Ovary (tissue), 7 donors: ENCODE measurements at regions not wholly inside any gene's neighbourhood (a gene's known extent, or its start where the extent isn't known, plus 50 kb on each side); places are given as distances from the start of the nearest gene placed in this dataset.

Experiments used
- DNase-seq, 5 donors: peaks; one replicate each; pipeline ENCODE4 v3.0.0-alpha.2; 2019 to 2020
- H3K27ac ChIP-seq, 2 donors: fragments of 200-600 bp; one replicate each; pipeline versions ENCODE4 v1.5.1 to v1.8.0; 2019 to 2022
- H3K27me3 ChIP-seq: fragments of 200-600 bp; one replicate; pipeline ENCODE4 v1.8.0; 2022
- H3K36me3 ChIP-seq: fragments of 200-600 bp; sonication (generic); one replicate; pipeline ENCODE4 v1.5.1; 2019
- H3K4me1 ChIP-seq: one replicate; pipeline ENCODE4 v1.8.1; 2013; ENCODE audit warnings: mild to moderate bottlenecking, moderate library complexity; ENCODE audit not compliant: insufficient read depth
- H3K4me3 ChIP-seq: fragments of 200-600 bp; sonication (generic); one replicate; pipeline ENCODE4 v1.5.1; 2017
- H3K9me3 ChIP-seq, 2 donors: fragments of 200-600 bp in 1 of 2; sonication (generic) in 1 of 2; one replicate each; pipeline versions ENCODE4 v1.5.1 to v1.8.1; 2013 to 2019; ENCODE audit warnings: mild to moderate bottlenecking in 1 of 2, moderate library complexity in 1 of 2
- EP300 ChIP-seq: sonication (generic); formaldehyde crosslinking; IDR thresholded peaks from one replicate; pipeline ENCODE4 v1.6.1; 2017; ENCODE audit warnings: antibody characterized with exemption
- POLR2A ChIP-seq: fragments of 450-650 bp; IDR thresholded peaks from one replicate; pipeline ENCODE4 v1.6.1; 2017; ENCODE audit warnings: antibody characterized with exemption, mild to moderate bottlenecking, moderate library complexity
- WGBS, 3 donors: extraction: QIAGEN DNeasy Blood & Tissue Kit in 1 of 3; methylation state at CpG; one replicate each; pipeline versions ENCODE4 v1.1.5 to v1.1.7; 2013 to 2017; 5-methylcytosine and 5-hydroxymethylcytosine counted together
- intact Hi-C, 4 donors: fragments of 100-400 bp; cut with DNase I; formaldehyde crosslinking; loops; one replicate each; pipeline versions ENCODE4 v1.11.0 to v1.15.1; 2022 to 2023
- TF ChIP-seq, protein P1 (sequence below), 3 donors: fragments of 450-650 bp in 2 of 3; fragments of 200-600 bp in 1 of 3; IDR thresholded peaks; one replicate each; pipeline versions ENCODE4 v1.5.1 to v1.8.0; 2016 to 2022; ENCODE audit warnings: antibody characterized with exemption in 3 of 3, mild to moderate bottlenecking in 1 of 3
- donor health status: DM: no; HTN: no; CAD: no; lungs with moderate emphysema.
- donor health status: DM: no; HTN: no; CAD: no.
- donor health status: Bipolar disorder and iron deficiency.
- donor health status: DM: no; HTN: no; CAD: no.
- donor health status: DM: yes; HTN: yes; CAD: no.

- DNase-seq: no peak
- Histone ChIP-seq H3K4me1 (no peaks in the 10 kb centered on the region), H3K27ac (no peak overlapping the region), H3K9me3 (no peaks in the 10 kb centered on the region), H3K4me3 (no peak overlapping the region), H3K27me3 (no peaks in the 10 kb centered on the region), H3K36me3 (no peaks in the 10 kb centered on the region)
- intact Hi-C loops: no loop called here
- TF ChIP-seq POLR2A: no peak
- no peak for TF ChIP-seq EP300
- TF ChIP-seq, protein P1, sequence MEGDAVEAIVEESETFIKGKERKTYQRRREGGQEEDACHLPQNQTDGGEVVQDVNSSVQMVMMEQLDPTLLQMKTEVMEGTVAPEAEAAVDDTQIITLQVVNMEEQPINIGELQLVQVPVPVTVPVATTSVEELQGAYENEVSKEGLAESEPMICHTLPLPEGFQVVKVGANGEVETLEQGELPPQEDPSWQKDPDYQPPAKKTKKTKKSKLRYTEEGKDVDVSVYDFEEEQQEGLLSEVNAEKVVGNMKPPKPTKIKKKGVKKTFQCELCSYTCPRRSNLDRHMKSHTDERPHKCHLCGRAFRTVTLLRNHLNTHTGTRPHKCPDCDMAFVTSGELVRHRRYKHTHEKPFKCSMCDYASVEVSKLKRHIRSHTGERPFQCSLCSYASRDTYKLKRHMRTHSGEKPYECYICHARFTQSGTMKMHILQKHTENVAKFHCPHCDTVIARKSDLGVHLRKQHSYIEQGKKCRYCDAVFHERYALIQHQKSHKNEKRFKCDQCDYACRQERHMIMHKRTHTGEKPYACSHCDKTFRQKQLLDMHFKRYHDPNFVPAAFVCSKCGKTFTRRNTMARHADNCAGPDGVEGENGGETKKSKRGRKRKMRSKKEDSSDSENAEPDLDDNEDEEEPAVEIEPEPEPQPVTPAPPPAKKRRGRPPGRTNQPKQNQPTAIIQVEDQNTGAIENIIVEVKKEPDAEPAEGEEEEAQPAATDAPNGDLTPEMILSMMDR (IDR thresholded peaks at IDR 0.05): no peak
- 72 to 81% (median 76%) methylated on average over 1 of the region's 1 CpG for WGBS, 3 donors
Observed at GRCh38 chr1:166221316-166221715, 54.5 kb upstream of the FAM78B start.

- H3K36me3 ChIP-seq: no peaks in the 10 kb centered on the region
- no peaks in the 10 kb centered on the region for H3K27me3 ChIP-seq
- no peak overlapping the region for H3K4me3 ChIP-seq
- WGBS, 3 donors: 56 to 73% (median 62%) methylated on average over 6 of the region's 6 CpGs
- no peaks in the 10 kb centered on the region for H3K9me3 ChIP-seq
- no peak overlapping the region for H3K27ac ChIP-seq
- DNase-seq: no peak
- intact Hi-C loops: no loop called here
- H3K4me1 ChIP-seq: no peaks in the 10 kb centered on the region
- TF ChIP-seq, protein P1 (IDR thresholded peaks at IDR 0.05): no peak
- no peak for TF ChIP-seq EP300
- TF ChIP-seq POLR2A: no peak
Observed at GRCh38 chr1:166233750-166234366, 67.1 kb upstream of the FAM78B start.

DNA sequence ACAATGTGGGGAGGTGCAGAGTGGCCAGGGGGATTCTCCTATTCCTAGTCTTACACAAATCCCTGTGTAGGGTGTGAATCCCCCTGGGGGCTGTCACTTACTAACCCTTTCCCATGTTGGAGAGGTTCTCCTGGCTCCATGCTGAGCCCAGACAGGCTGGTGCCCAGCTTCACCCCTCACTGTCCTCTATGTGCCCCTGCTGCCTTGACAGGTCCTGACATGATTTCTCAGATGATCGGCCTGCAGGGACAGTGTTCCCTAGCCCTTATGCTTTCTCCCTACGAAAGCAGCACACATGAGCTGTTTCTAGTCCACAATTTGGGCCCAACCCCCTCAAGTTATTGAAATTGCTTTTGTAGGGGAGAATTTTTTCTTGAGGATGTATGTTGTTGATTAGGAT lies 68.9 kb upstream of the FAM78B start:
- TF ChIP-seq EP300: no peak
- TF ChIP-seq, protein P1 (IDR thresholded peaks at IDR 0.05): no peak
- no peak for TF ChIP-seq POLR2A
- Histone ChIP-seq H3K27ac (no peak overlapping the region), H3K27me3 (no peaks in the 10 kb centered on the region), H3K4me3 (no peak overlapping the region), H3K4me1 (no peaks in the 10 kb centered on the region), H3K9me3 (no peaks in the 10 kb centered on the region), H3K36me3 (no peaks in the 10 kb centered on the region)
- no peak for DNase-seq
- WGBS, 3 donors: 63 to 85% (median 77%) methylated on average over 2 of the region's 2 CpGs
- intact Hi-C loops: no loop called here

- no peaks in the 10 kb centered on the region for H3K9me3 ChIP-seq
- no peak for TF ChIP-seq EP300
- TF ChIP-seq, protein P1 (IDR thresholded peaks at IDR 0.05): no peak
- no peak for TF ChIP-seq POLR2A
- no peaks in the 10 kb centered on the region for H3K36me3 ChIP-seq
- no peaks in the 10 kb centered on the region for H3K27me3 ChIP-seq
- H3K4me1 ChIP-seq: no peaks in the 10 kb centered on the region
- intact Hi-C loops: no loop called here
- WGBS, 3 donors: 53 to 57% (median 54%) methylated on average over 1 of the region's 1 CpG
- H3K27ac ChIP-seq: no peak overlapping the region
- no peak overlapping the region for H3K4me3 ChIP-seq
- no peak for DNase-seq
Observed at GRCh38 chr1:166237675-166238074, 70.9 kb upstream of the FAM78B start.
